Stomach (tissue), 4 donors: ENCODE measurements at regions not wholly inside any gene's neighbourhood (a gene's known extent, or its start where the extent isn't known, plus 50 kb on each side); places are given as distances from the start of the nearest gene placed in this dataset.

Experiments
- CTCF ChIP-seq, 7 experiments: fragments of 450-650 bp in 4 of 7; fragments of 200-600 bp in 3 of 7; sonication (generic) in 3 of 7; IDR thresholded peaks; one replicate each; pipeline ENCODE4 v1.5.1; 2016 to 2019; ENCODE audit warnings: antibody characterized with exemption in 7 of 7, control low read depth in 2 of 7, mild to moderate bottlenecking in 1 of 7
- EP300 ChIP-seq: sonication (generic); formaldehyde crosslinking; IDR thresholded peaks from one replicate; pipeline ENCODE4 v1.6.1; 2017; ENCODE audit warnings: antibody characterized with exemption
- POLR2A ChIP-seq, 4 donors: fragments of 450-650 bp; IDR thresholded peaks; one replicate each; pipeline ENCODE4 v1.6.1; 2016; ENCODE audit warnings: antibody characterized with exemption in 4 of 4, control low read depth in 2 of 4, mild to moderate bottlenecking in 1 of 4, moderate library complexity in 1 of 4

DNA sequence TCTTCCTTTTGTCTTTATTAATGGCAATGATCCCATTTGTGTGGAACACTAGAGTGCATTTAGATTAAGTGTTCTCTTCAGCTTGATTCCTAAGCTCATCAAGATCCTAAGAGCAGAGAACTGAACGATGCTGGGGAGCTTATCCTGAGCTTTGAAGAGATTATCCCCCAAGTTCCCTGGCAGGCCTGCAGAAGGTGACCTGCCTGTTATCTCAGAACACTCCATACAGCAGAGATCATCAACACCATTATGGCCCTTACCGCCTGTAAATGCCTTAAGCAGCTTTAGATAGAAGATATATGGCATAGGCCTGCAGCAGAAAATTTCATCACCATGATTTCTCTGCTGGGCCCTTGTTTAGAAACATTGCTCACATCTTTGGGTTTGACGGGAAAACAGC lies 779.9 kb upstream of the MAP3K7 start:
- no peak for TF ChIP-seq POLR2A (IDR thresholded peaks at IDR 0.05)
- no peak for TF ChIP-seq CTCF (IDR thresholded peaks at IDR 0.05)
- TF ChIP-seq EP300 = no peak
